ENCODE measurements at regions not wholly inside any gene's neighbourhood (a gene's known extent, or its start where the extent isn't known, plus 50 kb on each side); places are given as distances from the start of the nearest gene placed in this dataset.

DNA sequence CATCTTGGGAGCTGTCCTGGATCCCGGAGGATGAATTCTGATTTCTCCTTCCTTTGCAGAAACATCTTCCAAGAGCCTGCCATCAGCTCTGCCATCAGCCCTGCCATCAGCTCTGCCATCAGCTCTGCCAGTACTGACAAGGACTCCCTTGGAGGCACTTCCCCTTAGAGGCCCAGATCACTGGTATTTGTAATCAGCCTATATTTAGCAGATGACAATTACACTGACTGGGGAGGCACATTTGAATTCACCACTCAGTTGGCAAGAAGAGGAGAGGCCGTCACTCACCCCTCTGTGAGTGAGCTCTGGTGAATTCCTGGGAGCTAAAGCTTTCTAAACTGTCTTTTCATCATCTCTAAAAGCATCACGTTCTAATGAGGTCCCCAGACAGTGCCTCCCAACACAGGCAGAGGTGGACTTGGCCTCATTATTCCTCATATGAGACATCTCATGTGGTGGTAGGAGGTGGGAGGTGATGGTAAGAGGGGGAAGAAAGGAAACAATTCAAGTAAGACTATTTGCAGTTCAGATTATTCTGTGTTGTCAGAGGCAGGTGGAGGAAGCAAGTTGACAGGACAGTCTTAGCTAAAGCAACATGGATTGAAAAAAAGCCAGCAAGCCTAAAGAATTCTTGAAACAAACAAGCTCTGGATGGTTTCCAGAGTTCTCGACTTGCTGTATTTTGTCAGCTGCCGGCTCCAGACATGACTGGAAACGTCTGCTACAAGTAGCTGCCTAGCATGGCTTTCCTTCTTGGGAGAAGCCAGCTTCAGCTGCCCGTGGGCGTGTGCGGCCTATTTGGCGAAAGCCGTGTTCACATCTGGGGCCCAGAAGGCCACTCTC lies 771.7 kb downstream of the TBC1D22A start:
- 86% methylated on average over 9 of the region's 11 CpGs for WGBS (ENCODE audit: insufficient coverage)
- POLR2A ChIA-PET, result no interaction called here

DNA sequence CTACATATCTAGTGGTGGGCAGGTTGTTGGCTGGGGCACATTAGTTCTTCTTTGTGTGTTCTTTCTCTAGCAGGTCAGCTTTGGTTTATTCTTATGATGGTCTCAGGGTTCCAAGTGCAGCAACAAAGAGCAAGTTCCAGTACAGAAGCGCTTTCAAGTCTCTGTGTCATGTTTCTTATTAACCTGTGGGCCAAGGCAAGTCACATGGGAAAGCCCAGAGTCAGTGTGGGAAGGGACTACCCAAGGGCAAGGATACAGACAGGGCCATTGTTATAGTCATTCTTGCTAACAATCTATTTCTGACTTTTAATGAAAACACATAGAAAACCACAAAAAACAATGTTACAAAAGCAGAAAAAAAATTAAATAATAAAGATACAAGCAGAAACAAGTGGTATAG lies 754.6 kb downstream of the TBC1D22A start:
- no peak overlapping the region for H3K4me3 Mint-ChIP-seq
- H3K27ac Mint-ChIP-seq, result no peak overlapping the region
- Histone ChIP-seq H3K27me3 (replicated peaks in 1 of 4; ENCODE audit: control extremely low read depth in 1 of 4, control insufficient read depth in 3 of 4, insufficient read depth in 4 of 4, low read length in 3 of 4) (no peaks in the 10 kb centered on the region), H3K9ac (ENCODE audit: low read length) (no peak overlapping the region), H3K9me3 (ENCODE audit: control extremely low read depth in 1 of 3, control insufficient read depth in 2 of 3, insufficient read depth in 1 of 3, low read length in 2 of 3) (peaks cover 0 to 3% (median 0%) of the 10 kb centered on the region in 3 donors), H3K4me2 (replicated peaks; ENCODE audit: low read depth, low read length, poor library complexity, severe bottlenecking) (no peak overlapping the region), H4K20me1 (ENCODE audit: control insufficient read depth, insufficient read depth, low read length, poor library complexity, severe bottlenecking) (no peaks in the 10 kb centered on the region), H3K79me2 (ENCODE audit: control insufficient read depth, insufficient read depth, low read length) (no peaks in the 10 kb centered on the region), H3K4me3 (ENCODE audit: control extremely low read depth in 1 of 5, extremely low read depth in 1 of 5, insufficient read depth in 1 of 5, low read depth in 2 of 5, low read length in 4 of 5) (no peak overlapping the region), H3K27ac (ENCODE audit: low read length in 2 of 2) (no peak overlapping the region), H3K4me1 (ENCODE audit: control insufficient read depth in 2 of 2, insufficient read depth in 2 of 2, low read length in 2 of 2) (no peaks in the 10 kb centered on the region), H2AFZ (ENCODE audit: insufficient read depth, low read depth, low read length, poor library complexity, severe bottlenecking) (no peak overlapping the region), H3K36me3 (replicated peaks in 1 of 2; ENCODE audit: control extremely low read depth in 1 of 2, control insufficient read depth in 1 of 2, extremely low read depth in 1 of 2, insufficient read depth in 2 of 2, low read length in 1 of 2) (no peaks in the 10 kb centered on the region)
- no peaks in the 10 kb centered on the region for H3K4me1 Mint-ChIP-seq
- no peaks in the 10 kb centered on the region for H3K9me3 Mint-ChIP-seq (ENCODE audit: insufficient read depth)
- ATAC-seq (ENCODE audit: low read depth) (no peak), DNase-seq (no peak)
- intact Hi-C loops (cut with micrococcal nuclease), result loop anchor here (5.0 kb wide), 1 partner anchor 975 kb away; no protein-coding TSS in a partner anchor
- peaks cover 3% of the 10 kb centered on the region for H3K27me3 Mint-ChIP-seq
- TF ChIP-seq EZH2 (IDR thresholded peaks at IDR 0.05; ENCODE audit: borderline replicate concordance, insufficient read depth, low read depth, low read length, poor library complexity, severe bottlenecking), result no peak
- TF ChIP-seq, protein P1, sequence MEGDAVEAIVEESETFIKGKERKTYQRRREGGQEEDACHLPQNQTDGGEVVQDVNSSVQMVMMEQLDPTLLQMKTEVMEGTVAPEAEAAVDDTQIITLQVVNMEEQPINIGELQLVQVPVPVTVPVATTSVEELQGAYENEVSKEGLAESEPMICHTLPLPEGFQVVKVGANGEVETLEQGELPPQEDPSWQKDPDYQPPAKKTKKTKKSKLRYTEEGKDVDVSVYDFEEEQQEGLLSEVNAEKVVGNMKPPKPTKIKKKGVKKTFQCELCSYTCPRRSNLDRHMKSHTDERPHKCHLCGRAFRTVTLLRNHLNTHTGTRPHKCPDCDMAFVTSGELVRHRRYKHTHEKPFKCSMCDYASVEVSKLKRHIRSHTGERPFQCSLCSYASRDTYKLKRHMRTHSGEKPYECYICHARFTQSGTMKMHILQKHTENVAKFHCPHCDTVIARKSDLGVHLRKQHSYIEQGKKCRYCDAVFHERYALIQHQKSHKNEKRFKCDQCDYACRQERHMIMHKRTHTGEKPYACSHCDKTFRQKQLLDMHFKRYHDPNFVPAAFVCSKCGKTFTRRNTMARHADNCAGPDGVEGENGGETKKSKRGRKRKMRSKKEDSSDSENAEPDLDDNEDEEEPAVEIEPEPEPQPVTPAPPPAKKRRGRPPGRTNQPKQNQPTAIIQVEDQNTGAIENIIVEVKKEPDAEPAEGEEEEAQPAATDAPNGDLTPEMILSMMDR (IDR thresholded peaks at IDR 0.05), result no peak
- ChIA-PET CTCF (interaction anchor here (1.0 kb wide), 1 partner anchor 976 kb away, joined by 3 read pairs; no protein-coding TSS in a partner anchor), POLR2A (no interaction called here)
- 29% methylated on average over 1 of the region's 1 CpG for WGBS (ENCODE audit: insufficient coverage)

More for the DNA sequence above, 771.7 kb downstream of the TBC1D22A start:
- ATAC-seq (ENCODE audit: low read depth) (no peak), DNase-seq (no peak)
- TF ChIP-seq, protein P1 (IDR thresholded peaks at IDR 0.05), result no peak
- TF ChIP-seq EZH2 (IDR thresholded peaks at IDR 0.05; ENCODE audit: borderline replicate concordance, insufficient read depth, low read depth, low read length, poor library complexity, severe bottlenecking), result no peak
- Histone ChIP-seq H3K9ac (ENCODE audit: low read length) (no peak overlapping the region), H3K36me3 (replicated peaks in 1 of 2; ENCODE audit: control extremely low read depth in 1 of 2, control insufficient read depth in 1 of 2, extremely low read depth in 1 of 2, insufficient read depth in 2 of 2, low read length in 1 of 2) (no peaks in the 10 kb centered on the region), H3K27me3 (replicated peaks in 1 of 4; ENCODE audit: control extremely low read depth in 1 of 4, control insufficient read depth in 3 of 4, insufficient read depth in 4 of 4, low read length in 3 of 4) (no peaks in the 10 kb centered on the region), H3K9me3 (ENCODE audit: control extremely low read depth in 1 of 3, control insufficient read depth in 2 of 3, insufficient read depth in 1 of 3, low read length in 2 of 3) (no peaks in the 10 kb centered on the region), H3K79me2 (ENCODE audit: control insufficient read depth, insufficient read depth, low read length) (no peaks in the 10 kb centered on the region), H3K4me3 (ENCODE audit: control extremely low read depth in 1 of 5, extremely low read depth in 1 of 5, insufficient read depth in 1 of 5, low read depth in 2 of 5, low read length in 4 of 5) (no peak overlapping the region), H3K4me2 (replicated peaks; ENCODE audit: low read depth, low read length, poor library complexity, severe bottlenecking) (no peak overlapping the region), H3K4me1 (ENCODE audit: control insufficient read depth in 2 of 2, insufficient read depth in 2 of 2, low read length in 2 of 2) (no peaks in the 10 kb centered on the region), H2AFZ (ENCODE audit: insufficient read depth, low read depth, low read length, poor library complexity, severe bottlenecking) (no peak overlapping the region), H3K27ac (ENCODE audit: low read length in 2 of 2) (no peak overlapping the region), H4K20me1 (ENCODE audit: control insufficient read depth, insufficient read depth, low read length, poor library complexity, severe bottlenecking) (no peaks in the 10 kb centered on the region)
- H3K27me3 Mint-ChIP-seq, result peaks cover 4% of the 10 kb centered on the region
- peaks cover 2% of the 10 kb centered on the region for H3K9me3 Mint-ChIP-seq (ENCODE audit: insufficient read depth)
- no peak overlapping the region for H3K27ac Mint-ChIP-seq
- intact Hi-C loops (cut with micrococcal nuclease), result no loop called here
- H3K4me1 Mint-ChIP-seq, result no peaks in the 10 kb centered on the region
- CTCF ChIA-PET, result no interaction called here
- H3K4me3 Mint-ChIP-seq, result no peak overlapping the region
